HEK293T (cell line): ENCODE measurements at regions not wholly inside any gene's neighbourhood (a gene's known extent, or its start where the extent isn't known, plus 50 kb on each side); places are given as distances from the start of the nearest gene placed in this dataset.

Experiments
- BHLHE40 ChIP-seq: fragments of 450-650 bp; IDR thresholded peaks from 2 replicates; pipeline ENCODE4 v1.6.1; 2016; ENCODE audit warnings: mild to moderate bottlenecking, moderate library complexity, borderline replicate concordance
- FOXM1 ChIP-seq: fragments of 450-650 bp; IDR thresholded peaks from 2 replicates; pipeline ENCODE4 v1.6.1; 2017; ENCODE audit warnings: mild to moderate bottlenecking, borderline replicate concordance
- LEF1 ChIP-seq: fragments of 450-650 bp; IDR thresholded peaks from 2 replicates; pipeline ENCODE4 v1.6.1; 2017; ENCODE audit warnings: mild to moderate bottlenecking, borderline replicate concordance
- NFRKB ChIP-seq: fragments of 450-650 bp; IDR thresholded peaks from 2 replicates; pipeline ENCODE4 v1.6.1; 2016; ENCODE audit warnings: mild to moderate bottlenecking, moderate library complexity
- SP1 ChIP-seq: fragments of 450-650 bp; IDR thresholded peaks from 2 replicates; pipeline ENCODE4 v1.6.1; 2017

DNA sequence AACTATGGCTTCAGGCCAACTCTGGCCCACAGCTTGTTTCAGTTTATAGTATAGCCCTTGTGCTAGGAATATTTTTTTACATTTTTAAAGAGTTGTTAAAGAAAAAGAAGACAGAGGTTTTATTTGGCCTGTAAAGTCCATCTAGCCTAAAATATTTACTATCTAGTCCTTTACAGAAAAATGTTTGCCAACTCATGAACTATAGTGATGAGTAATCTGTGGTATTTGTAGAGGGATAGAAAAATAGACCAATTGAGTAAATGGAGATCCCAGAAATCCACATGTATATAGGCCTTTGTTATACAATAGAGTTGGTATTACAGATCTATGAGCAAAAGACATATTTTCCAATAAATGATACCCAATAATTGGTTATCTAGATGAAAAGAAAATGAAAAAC is 288.7 kb downstream of the PRDM5 start:
- TF ChIP-seq FOXM1, result no peak
- no peak for TF ChIP-seq LEF1
- TF ChIP-seq BHLHE40, result no peak
- TF ChIP-seq NFRKB, result no peak
- no peak for TF ChIP-seq SP1
